GM21528 (cell line): ENCODE measurements at regions not wholly inside any gene's neighbourhood (a gene's known extent, or its start where the extent isn't known, plus 50 kb on each side); places are given as distances from the start of the nearest gene placed in this dataset.

Source experiments
- ATAC-seq: cut with Tn5 transposase; IDR thresholded peaks from one replicate; pipeline ENCODE4 v1.9.1; 2021; ENCODE audit warnings: mild to moderate bottlenecking, moderate library complexity; ENCODE audit not compliant: unreplicated experiment, low FRiP score

DNA sequence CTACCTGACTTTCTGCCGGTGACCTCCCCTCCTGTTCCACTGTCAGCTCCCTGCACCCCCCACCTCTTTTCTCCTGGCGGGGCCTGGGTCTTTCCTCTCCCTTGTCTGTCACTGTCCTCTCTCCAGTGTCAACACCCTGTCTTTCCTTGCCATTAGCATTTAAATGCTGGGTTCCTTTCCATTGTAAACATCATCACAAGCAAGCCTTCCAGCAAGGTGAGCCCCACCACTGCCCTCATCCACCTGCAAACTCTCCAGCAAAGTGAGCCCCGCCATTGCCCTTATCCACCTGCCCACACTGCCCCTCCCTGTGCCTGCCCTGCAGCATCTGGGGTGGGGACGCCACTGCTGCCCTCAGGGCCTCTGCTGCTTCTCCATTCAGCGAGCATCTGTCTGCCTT, 195.0 kb downstream of the ENGASE start:
- no peak for ATAC-seq

DNA sequence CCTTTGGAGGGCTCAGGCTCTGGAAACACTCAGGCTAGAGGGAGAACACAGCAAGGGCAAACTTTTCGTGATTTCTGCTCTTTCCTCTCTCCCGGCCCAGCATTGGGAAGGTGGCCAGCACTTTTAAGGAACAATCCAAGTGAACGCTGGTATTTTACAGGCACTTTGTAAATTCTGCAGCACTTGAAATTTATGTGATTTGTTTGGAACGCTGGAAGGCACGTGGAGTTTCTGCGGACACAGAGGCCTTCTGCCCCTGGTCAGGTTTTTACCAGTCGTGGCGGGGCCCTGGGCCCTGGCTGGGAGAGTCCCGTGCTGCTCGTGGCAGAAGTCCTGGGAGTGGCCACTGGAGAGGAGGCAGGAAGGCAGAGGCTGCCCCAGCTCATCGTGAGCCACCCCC, 188.6 kb downstream of the ENGASE start:
- no peak for ATAC-seq

DNA sequence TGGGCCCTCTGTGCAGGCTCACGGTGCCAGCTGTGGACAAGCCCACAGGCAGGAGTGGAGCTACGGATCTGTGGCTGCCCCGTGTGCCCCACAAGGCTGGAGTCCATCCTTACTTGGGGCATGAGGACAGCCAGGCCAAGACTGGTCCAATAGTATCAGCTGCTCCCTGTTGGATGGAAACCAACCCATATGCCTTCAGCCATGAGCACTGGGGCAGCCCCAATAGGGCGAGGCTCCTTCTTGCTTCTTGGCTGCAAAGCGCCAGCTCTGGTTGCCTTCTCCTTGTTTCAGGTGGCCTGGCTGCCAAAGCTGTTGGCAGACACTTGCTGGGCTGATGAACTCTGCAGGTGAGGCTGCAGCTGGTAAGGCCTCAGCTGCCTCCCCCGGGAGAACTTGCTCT, 188.0 kb downstream of the ENGASE start:
- no peak for ATAC-seq

DNA sequence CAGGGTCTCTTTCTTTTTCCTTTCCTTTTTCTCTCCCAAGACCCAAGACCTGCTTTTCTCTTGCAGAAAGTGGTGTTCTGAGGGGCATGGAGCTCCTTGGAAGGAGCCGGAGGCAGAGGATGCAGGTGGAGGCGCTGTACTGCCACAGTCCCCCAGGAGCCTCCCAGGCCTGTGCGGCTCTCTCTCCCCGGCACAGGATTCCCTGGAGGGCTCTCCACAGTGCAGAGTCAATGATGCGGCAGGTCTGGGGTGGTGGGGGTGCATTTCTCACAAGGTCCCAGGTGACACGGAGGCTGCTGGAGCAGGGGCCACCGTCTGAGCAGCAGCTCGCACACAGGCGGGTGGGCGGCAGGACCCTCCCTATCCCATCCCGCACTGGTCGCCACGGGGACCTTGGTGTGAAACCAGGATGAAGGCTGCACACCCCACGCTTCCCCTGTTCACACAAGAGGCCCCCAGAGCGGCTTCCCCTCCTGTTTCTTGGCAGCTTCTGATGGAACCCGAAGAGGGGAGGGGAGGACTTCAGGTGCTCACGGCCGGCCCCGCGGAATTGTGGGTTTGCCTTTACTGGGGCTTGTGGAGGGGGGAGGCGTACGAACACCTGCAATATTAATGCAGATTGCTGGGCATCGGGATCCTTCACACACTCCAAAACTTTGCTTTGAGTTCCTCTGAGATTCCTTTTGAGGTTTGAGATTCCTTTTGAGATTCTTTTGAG, 186.9 kb downstream of the ENGASE start:
- ATAC-seq: no peak

DNA sequence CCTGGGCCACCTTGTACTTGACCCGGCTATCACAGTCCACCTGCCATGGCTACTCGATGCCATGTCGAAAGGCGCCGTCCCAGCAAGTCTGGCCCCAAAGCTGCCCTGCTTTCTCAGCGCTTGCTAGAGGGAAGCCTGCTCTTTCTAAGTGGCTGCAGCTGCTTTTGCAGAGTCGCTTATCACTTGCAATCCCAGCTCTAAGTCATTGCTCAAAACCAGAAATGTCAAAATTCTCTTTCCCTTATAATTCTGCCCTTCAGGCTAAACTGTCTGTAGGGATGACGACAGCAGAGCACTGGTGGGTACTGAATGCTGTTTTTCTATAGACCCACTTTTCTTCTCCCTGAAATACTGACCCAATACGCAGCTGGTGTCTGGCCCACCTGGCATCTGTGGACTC, 184.2 kb downstream of the ENGASE start:
- no peak for ATAC-seq

DNA sequence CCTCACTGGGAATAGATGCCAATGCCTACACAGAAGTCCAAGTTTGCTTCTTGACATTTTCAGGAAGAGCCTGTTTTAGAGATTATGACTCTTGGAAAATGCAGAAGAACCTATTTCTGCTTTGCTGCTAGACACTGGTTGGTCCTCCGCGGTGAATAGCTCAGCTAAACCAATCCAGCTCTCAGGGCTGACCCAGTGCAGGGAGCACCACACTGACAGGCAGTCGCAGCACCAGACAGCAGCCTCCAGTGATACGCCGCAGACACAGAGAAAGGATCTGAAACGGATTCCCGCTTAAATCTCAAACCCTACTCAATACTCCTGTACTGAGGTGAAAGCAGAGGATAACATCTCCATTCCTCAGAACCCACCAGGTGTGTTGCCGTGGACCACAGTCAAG, 183.4 kb downstream of the ENGASE start:
- no peak for ATAC-seq

DNA sequence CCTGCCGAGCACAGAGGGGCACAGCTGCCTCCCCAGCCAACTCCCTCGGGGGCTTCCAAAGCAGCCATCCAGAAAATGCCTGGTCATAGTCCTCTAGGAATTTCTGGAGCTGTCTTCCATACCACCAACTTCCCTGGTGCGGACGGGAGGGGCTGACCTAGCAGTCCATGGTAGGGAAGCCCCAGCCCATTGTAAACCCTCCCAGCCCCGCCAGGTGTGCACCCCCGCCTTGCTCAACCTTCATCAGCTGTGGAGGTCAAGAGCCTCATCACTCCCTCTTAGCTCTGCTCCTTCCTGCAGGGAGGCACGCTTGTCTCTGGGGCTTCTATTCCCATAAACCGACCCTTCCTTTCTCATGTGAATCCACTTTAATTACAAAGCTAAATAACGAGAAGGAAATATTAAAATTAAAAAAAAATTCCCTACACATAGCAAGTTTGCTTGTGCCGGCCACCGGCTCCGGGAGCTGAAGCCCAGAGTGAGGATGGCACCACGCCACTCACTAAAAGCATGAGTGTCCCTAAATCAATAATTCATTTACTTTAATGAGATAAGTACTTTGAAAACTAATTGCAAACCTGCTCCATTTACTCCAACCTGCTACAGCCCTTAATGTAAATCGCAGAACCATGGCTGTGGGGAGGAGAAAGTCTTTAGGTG, 181.4 kb downstream of the ENGASE start:
- ATAC-seq: no peak

DNA sequence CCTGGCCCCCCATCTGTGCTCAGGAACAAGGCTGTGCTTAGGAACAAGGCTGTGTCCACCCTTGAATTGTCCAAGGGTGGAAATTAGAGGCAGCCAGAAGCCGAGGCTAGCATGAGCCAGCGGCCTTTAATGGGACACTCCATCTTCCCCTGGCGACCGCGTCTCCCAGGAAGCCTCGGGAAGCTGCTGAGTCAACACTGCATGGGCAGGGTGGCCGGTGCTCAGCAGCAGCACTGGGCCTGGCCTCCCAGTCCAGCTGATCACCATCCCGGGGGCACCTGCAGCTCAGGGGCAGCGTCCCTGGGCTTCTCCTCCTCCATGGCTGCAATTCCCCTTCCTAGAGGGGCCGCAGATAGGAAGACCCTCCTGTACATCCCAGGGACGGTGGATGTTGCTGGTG, 180.8 kb downstream of the ENGASE start:
- no peak for ATAC-seq

DNA sequence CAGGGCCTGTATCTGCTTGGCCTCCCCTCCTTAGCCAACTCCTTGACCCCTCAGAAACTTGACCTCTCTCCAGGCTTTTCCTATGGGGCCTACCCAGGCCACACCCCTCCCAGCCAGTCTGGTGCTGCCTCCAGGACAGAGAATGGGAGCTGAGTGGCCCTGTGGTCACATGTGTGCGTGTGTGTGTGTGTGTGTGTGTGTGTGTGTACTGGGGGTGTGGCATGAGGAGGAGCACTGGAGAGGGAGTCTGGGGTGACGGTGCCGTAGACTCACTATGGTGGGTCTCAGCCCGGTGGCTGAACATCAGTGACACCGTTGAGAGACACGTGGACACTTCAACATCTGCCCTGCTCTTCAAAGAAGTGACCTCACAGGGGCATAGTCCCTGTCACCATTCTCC, 180.4 kb downstream of the ENGASE start:
- no peak for ATAC-seq

DNA sequence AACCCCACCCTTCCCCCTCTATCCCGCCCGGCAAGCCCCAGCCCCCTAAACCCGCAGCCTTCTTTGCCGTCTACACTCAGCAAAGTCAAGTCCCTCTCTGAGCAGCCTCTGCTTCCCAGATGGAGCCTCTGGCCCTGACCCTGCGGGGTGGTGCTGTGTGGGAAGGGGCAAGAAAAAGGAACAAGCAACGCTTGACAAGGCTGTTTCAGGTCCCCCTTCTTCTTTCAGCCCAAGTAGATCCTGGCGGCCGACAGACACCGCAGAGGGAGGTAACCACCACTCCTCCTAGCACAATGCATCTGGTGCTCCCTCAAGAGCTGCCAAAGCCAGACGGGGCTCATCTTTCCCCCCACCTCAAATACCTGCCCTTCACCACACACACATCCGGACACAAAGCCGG, 178.3 kb downstream of the ENGASE start:
- ATAC-seq: no peak

DNA sequence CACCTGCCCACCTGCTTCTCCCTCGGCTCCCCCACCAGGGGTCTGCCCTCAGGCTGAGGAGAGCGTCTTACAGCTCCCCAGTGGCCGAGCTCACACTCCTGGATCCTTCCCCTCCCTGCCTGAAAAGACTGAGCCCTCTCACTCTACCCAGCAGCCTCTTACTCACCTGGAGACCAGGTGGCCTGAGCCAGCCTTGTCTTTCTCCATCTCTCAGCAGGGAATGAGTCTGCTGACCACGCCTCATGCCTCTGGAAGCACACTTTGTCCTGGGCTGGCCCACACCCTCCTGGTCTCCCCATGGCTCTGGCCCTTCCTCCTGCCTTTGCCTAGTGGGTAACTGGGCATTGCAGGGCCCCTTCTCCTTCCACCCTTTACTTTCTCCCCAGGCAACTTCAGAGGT, 177.2 kb downstream of the ENGASE start:
- ATAC-seq: no peak

DNA sequence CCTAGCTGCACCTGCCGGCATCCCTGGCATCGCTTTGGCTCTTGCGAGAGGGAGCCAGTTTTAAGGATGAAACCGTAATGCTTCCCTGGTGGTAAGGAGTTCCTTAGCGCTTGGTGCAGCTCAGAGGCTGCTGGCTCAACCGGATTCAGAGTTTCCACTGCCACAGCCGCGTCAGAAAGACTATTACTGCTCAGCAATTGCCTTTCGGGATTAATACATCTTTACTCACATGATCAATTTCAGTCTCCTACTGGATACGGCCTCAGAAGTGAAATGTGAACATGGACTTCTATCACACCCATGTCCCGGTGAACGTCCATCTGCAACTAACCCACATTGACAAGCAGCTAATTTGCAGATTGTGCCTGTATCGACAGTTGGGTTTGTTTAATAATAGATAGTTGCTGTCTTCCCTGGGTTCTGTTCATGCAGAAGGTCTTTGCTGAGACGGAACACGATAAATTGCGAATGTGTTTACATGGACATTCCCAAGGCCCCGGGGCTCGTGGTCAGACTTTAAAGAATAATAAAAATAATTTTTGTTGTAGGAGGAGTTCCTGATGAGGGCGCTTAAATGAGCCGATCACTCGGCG, 175.4 kb downstream of the ENGASE start:
- ATAC-seq: no peak

DNA sequence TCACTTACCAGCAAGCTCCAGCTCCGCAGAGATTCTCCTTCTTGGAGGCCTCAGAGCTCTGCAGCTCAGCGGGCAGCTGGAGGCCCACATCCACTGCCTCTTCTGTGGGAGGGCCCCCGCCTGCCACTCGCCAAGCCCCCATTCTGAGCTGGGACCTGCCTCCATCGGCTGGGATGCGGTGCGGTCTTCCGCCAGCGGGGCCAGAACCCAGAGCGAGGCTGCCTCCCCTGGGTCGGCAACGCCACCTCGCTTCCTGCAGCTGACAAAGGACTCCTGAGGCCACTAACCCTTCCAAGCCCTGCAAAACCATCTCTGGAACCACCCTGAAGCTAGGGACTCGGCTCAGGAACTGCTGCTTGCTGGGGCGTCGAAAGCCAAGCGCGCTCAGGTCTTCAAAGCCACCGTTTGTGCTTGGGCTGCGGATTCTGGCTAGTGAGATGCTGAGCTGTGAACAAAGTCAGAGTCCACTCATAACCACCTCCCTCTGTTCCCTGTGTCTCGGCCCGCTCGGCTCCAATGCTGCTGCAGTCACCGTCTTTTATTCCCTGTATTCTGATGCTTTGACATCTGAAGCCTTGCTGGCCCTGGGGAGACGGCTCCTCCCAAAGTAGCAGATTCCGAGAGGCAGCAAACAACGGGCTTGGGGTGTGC, 174.3 kb downstream of the ENGASE start:
- no peak for ATAC-seq

DNA sequence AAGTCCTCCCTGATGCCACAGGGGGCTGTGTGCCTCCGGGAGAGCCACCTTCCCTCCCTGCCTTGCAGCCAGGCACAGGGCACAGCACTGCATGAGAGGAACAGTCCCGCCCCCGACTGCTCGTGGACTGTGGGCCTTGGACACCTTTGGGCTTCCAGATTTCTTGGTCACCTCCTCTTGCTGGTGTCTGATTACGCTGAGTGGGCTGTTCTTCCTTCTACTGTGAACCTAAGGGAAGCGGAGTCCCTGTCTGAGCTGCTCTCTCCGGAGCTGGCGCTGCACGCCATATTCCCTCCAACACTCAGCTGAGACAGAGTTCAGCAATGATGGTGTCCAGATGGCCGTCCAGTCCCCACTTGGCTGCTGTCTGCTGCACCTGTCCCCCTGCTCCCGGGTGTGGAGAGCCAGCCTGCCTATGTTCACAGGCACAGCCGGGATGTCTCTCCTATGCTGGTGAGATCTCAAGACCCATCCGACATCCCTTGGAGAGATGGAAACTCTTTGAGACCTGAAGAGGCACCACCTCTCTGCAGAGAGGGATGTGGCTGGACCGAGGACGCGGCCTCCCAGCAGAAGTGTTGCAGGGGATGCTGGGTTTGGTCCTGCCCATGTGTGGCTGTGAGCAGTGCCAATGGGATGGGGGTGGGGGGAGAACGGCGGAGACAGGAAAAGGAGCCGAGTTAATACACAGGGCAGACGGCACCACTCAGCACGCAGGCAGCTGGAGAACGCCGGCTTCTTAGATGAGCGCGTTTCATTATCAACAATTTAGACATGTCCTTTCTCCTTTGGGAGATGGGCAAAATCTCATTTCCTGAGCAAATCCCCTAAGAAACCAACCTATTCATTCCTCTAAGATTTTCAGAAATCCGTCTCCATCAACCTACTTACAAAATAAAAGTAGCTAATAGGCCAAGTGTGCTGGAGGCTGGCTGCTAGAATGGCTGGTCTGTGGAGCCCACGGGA, 171.9 kb downstream of the ENGASE start:
- no peak for ATAC-seq

DNA sequence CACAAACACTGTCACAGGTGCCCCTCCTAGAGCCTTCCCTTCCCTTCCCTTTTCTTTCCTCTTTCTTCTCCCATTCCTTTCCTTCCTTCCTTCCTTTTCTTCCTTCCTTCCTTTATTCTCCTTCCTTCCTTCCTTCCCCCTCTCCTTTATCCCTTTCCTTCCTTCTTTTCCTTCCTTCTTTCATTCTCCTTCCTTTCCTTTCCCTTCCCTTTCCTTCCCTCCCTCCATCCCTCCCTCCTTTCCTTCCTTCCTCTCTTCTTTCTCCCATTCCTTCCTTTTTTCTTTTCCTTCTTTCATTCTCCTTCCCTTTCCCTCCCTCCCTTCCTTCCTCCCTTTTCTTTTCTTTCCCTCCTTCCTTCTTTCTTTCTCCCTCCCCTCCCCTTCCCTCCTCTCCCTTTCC, 170.0 kb downstream of the ENGASE start:
- no peak for ATAC-seq

DNA sequence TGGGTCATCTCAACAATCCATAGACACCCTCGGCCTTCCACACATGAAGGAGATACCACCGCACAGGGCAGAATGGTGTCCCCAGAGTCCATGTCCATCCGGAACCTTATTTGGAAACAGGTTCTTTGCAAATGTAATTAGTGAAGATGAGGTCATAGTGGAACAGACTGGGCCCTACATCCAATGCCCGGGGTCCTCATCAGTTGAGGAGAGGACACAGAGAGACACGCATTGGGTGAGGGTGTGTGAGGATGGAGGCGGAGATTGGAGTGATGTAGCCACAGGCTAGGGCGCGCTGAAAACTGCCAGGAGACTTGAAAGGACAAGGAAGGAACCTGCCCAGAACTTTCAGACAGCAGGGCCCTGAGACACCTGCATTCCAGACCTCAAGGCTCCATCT, 169.4 kb downstream of the ENGASE start:
- ATAC-seq: no peak

DNA sequence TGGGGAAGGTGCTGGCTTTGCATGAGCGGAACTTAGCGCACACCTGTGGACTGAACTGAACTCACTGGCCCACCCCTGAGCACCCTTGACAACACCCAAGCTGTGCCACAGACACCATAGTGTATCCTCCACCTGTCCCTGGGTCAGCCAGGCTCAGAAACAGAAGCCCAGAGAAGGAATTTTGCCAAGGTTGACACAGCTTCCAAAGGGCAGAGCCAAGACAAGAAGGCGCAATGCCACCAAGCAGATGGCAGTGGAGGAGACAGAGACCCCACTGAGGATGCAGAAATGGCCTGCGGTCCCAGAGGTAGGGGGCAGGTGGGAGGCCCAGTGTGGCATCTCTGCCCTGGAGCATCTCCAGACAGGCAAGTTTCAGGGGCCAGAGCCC, 169.0 kb downstream of the ENGASE start:
- no peak for ATAC-seq

DNA sequence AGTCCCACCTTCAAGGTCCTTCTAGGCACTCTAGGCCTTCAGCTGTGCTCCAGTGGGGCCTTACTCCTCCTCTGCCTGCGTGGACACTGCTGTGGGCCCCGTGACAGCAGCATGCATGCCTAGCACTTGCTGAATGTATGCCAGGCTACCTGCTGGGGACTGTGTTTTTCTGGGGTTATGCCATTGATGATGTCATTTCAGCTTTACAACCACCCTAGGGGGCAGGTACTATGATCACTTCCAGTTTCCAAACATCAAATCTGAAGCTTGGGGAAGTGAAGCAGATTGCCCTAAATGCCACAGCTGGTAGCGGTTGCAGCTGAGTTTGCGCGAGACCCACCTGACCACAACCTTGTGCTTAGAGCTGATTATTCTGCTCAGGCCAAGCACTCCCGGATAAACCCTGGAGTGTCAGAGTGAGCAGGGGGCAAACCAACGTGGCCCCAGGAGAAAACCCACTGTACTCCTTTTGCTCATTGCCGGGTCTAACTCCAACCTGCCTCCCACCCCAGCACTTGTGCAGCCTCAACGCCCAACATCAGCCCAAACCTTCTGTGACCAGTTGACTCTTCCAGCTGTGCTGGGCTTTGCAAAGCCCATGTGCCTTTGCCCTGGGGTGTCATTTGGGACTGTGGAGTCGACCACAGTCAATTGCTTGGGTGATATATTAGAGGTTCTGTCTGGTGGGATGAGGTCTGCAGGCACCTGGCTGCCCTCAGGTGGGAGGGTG, 168.4 kb downstream of the ENGASE start:
- ATAC-seq: no peak

DNA sequence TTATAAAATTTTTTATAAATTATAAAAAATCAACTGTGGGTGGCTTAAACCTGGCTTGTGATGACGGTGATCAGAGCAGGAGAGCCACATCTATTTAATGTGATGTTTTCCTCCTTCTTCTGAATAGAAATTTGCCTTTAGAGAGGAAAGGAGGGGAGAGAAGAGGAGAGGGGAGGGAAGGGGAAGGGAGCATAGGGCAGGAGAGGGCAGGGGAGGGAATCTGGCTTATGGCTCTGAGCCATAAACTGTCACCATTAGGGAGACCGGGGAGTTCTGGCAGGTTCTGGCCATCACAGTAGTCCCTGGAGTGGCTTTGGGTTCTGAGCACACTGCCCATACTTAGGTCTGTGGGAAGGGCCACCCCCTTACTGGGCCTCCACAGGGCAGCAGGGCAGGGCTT, 167.8 kb downstream of the ENGASE start:
- ATAC-seq: no peak

DNA sequence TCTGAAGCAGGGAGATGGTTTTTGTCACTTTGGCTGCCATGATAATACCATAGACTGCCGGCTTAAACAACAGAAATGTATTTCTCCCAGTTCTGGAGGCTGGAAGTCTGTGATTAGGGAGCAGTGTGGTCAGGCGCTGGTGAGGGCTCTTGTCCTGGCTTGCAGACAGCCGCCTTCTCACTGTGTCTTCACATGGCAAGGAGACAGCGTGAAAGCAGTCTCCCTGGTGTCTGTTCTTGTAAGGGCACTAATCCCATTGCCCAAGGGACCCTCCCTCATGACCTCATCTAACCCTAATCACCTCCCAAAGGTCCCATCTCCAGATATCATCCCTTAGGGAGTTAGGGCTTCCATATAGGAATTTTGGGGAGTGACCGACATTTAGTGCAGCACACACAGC, 167.0 kb downstream of the ENGASE start:
- ATAC-seq: no peak
